GM23248 (cell line): ENCODE measurements at regions not wholly inside any gene's neighbourhood (a gene's known extent, or its start where the extent isn't known, plus 50 kb on each side); places are given as distances from the start of the nearest gene placed in this dataset.

Experiments used
- EZH2 ChIP-seq: fragments of 200-600 bp; sonication (generic); IDR thresholded peaks from 2 replicates; pipeline ENCODE4 v1.6.1; 2018; ENCODE audit warnings: antibody characterized with exemption, mild to moderate bottlenecking; ENCODE audit not compliant: insufficient read depth, poor library complexity, severe bottlenecking
- EZH2phosphoT487 ChIP-seq: fragments of 200-600 bp; sonication (generic); IDR thresholded peaks from 2 replicates; pipeline ENCODE4 v1.6.1; 2018; ENCODE audit warnings: antibody characterized with exemption, moderate library complexity, mild to moderate bottlenecking, low read depth; ENCODE audit not compliant: insufficient read depth

GRCh38 chr7:111676167-111676566 lies 113.9 kb upstream of the IMMP2L start:
- no peak for TF ChIP-seq EZH2
- TF ChIP-seq EZH2phosphoT487, result no peak
